ENCODE measurements at regions not wholly inside any gene's neighbourhood (a gene's known extent, or its start where the extent isn't known, plus 50 kb on each side); places are given as distances from the start of the nearest gene placed in this dataset.
"Not testable (repeated sequence)": the region's sequence is repeated elsewhere in the genome, so short reads cannot be mapped to it uniquely, and the experiment has no call there.

GRCh38 chr1:61028136-61028535 lies 54.2 kb upstream of the NFIA start:
- Histone ChIP-seq H3K9me3 (ENCODE audit: control insufficient read depth in 2 of 3, insufficient read depth in 1 of 3, low read length in 3 of 3) (no peaks in the 10 kb centered on the region), H3K27me3 (ENCODE audit: control insufficient read depth, insufficient read depth, low read length) (no peaks in the 10 kb centered on the region), H3K36me3 (ENCODE audit: control insufficient read depth in 2 of 3, insufficient read depth in 3 of 3, low read length in 3 of 3) (no peaks in the 10 kb centered on the region), H3K4me3 (ENCODE audit: low read length in 3 of 3) (no peak overlapping the region), H3K9ac (ENCODE audit: low read length in 3 of 3) (no peak overlapping the region), H3K4me1 (ENCODE audit: control insufficient read depth in 2 of 3, insufficient read depth in 2 of 3, low read depth in 1 of 3, low read length in 3 of 3) (no peaks in the 10 kb centered on the region), H3K27ac (ENCODE audit: low read depth in 2 of 2, low read length in 2 of 2) (no peak overlapping the region)
- intact Hi-C loops (cut with DNase I): no loop called here
- no peak for DNase-seq
- no peak for FAIRE-seq
- TF ChIP-seq CTCF (IDR thresholded peaks at IDR 0.05; ENCODE audit: borderline replicate concordance, extremely low read depth, insufficient read depth): no peak

GRCh38 chr1:61018068-61018467 lies 64.3 kb upstream of the NFIA start:
- H3K4me3 ChIP-seq (ENCODE audit: low read length in 3 of 3); H3K36me3 ChIP-seq (ENCODE audit: control insufficient read depth in 2 of 3, insufficient read depth in 3 of 3, low read length in 3 of 3); DNase-seq; H3K4me1 ChIP-seq (ENCODE audit: control insufficient read depth in 2 of 3, insufficient read depth in 2 of 3, low read depth in 1 of 3, low read length in 3 of 3); intact Hi-C loops (cut with DNase I); H3K9me3 ChIP-seq (ENCODE audit: control insufficient read depth in 2 of 3, insufficient read depth in 1 of 3, low read length in 3 of 3); H3K27me3 ChIP-seq (ENCODE audit: control insufficient read depth, insufficient read depth, low read length); FAIRE-seq; H3K27ac ChIP-seq (ENCODE audit: low read depth in 2 of 2, low read length in 2 of 2); H3K9ac ChIP-seq (ENCODE audit: low read length in 3 of 3): not testable (repeated sequence)

- intact Hi-C loops (cut with DNase I): no loop called here
- FAIRE-seq (peak; percentile 64), DNase-seq (no peak)
- no peaks in the 10 kb centered on the region for H3K9me3 ChIP-seq (ENCODE audit: control insufficient read depth in 2 of 3, insufficient read depth in 1 of 3, low read length in 3 of 3)
- no peak for TF ChIP-seq CTCF (IDR thresholded peaks at IDR 0.05; ENCODE audit: borderline replicate concordance, extremely low read depth, insufficient read depth)
- no peak overlapping the region for H3K4me3 ChIP-seq (ENCODE audit: low read length in 3 of 3)
- H3K27me3 ChIP-seq (ENCODE audit: control insufficient read depth, insufficient read depth, low read length): no peaks in the 10 kb centered on the region
- H3K27ac ChIP-seq (ENCODE audit: low read depth in 2 of 2, low read length in 2 of 2): no peak overlapping the region
- no peaks in the 10 kb centered on the region for H3K4me1 ChIP-seq (ENCODE audit: control insufficient read depth in 2 of 3, insufficient read depth in 2 of 3, low read depth in 1 of 3, low read length in 3 of 3)
- no peak overlapping the region for H3K9ac ChIP-seq (ENCODE audit: low read length in 3 of 3)
- no peaks in the 10 kb centered on the region for H3K36me3 ChIP-seq (ENCODE audit: control insufficient read depth in 2 of 3, insufficient read depth in 3 of 3, low read length in 3 of 3)
Observed at GRCh38 chr1:61017651-61018050, 64.7 kb upstream of the NFIA start.

GRCh38 chr1:61013946-61014667 lies 68.3 kb upstream of the NFIA start:
- H3K9me3 ChIP-seq (ENCODE audit: control insufficient read depth in 2 of 3, insufficient read depth in 1 of 3, low read length in 3 of 3): no peaks in the 10 kb centered on the region
- H3K9ac ChIP-seq (ENCODE audit: low read length in 3 of 3): no peak overlapping the region
- H3K36me3 ChIP-seq (ENCODE audit: control insufficient read depth in 2 of 3, insufficient read depth in 3 of 3, low read length in 3 of 3): no peaks in the 10 kb centered on the region
- H3K4me1 ChIP-seq (ENCODE audit: control insufficient read depth in 2 of 3, insufficient read depth in 2 of 3, low read depth in 1 of 3, low read length in 3 of 3): no peaks in the 10 kb centered on the region
- no peaks in the 10 kb centered on the region for H3K27me3 ChIP-seq (ENCODE audit: control insufficient read depth, insufficient read depth, low read length)
- DNase-seq (no peak), FAIRE-seq (no peak)
- intact Hi-C loops (cut with DNase I): no loop called here
- H3K4me3 ChIP-seq (ENCODE audit: low read length in 3 of 3): no peak overlapping the region
- no peak overlapping the region for H3K27ac ChIP-seq (ENCODE audit: low read depth in 2 of 2, low read length in 2 of 2)
- no peak for TF ChIP-seq CTCF (IDR thresholded peaks at IDR 0.05; ENCODE audit: borderline replicate concordance, extremely low read depth, insufficient read depth)
